ENCODE measurements at regions not wholly inside any gene's neighbourhood (a gene's known extent, or its start where the extent isn't known, plus 50 kb on each side); places are given as distances from the start of the nearest gene placed in this dataset.
"Not testable (repeated sequence)": the region's sequence is repeated elsewhere in the genome, so short reads cannot be mapped to it uniquely, and the experiment has no call there.

DNA sequence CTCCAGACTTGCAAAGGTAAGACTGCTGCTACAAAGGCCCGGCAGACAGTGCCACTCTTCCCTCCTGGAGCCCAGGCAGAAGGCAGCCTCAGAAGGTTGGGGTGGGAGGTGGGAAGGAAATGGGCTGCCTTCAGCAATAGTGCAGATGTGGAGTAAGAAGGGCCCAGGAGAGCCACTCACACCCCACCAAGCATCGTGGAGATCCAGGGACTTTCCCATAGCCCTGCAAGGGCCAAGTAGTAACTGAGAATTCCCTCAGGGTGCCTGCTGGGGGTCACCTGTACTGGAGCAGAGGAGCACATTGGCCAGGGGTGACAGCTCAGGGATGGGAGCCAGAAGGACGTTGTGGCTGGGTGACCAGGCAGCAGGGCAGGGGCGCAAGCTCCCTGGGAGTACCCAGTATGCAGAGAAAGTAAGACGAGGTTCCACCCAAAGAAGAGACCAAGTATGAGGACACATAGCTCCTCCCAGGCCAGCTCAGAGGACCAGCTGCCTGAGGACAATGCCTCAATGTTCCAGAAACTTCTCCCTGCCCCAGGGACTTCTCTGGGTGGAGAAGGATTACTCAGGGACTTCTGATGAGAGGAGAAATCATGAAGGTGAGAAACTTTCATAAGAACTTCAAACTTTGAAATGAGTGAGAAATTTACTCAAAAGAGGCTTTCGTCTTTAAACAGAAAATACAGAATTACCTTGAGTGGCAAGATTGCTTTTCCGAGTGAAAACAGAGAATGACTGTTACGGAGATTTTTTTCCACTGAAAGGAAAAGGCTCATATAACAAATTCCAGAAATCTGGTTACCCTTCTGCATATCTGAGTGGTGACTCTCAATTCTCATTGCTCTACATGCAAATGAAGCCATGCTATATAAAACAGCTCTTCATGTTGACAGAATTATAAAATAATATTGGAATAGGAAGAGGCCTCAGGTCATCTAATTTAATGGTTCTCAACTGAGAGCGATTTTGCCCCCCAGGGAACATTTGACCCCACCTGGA is 87.9 kb upstream of the TRIO start:
- in situ Hi-C loops (cut with HindIII; ENCODE audit: low sequenced_read_pairs), result loop anchor here (5.0 kb wide), 2 partner anchors 47 to 63 kb away; no protein-coding TSS in a partner anchor

DNA sequence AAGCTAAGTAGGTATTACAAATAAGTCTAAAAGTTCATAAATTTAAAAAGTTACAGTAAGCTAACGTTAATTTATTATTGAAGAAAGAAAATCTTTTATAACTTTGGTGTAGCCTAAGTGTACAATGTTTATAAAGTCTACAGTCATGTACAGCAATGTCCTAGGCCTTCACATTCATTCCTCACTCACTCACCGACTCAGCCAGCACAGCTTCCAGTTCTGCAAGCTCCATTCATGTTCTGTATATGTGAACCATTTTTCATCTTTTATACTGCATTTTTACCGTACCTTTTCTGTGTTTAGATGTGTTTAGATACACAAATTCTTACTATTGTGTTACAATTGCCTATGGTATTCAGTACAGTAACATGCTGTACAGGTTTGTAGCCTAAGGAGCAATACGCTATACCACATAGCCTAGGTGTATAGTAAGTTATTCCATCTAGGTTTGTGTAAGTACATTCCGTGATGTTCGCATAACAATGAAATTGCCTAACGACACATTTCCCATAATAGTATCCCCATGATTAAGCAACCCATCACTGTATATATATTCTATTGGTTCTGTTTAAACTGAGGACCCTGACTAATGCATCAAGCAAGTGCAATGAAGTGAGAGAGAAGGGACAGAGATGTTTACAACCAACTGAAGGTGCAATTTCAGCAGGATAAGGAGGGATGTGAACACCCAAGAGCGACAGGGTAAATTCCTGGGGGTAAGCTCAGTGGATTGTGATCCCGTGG is 88.9 kb upstream of the TRIO start:
- in situ Hi-C loops (cut with HindIII; ENCODE audit: low sequenced_read_pairs), result no loop called here

DNA sequence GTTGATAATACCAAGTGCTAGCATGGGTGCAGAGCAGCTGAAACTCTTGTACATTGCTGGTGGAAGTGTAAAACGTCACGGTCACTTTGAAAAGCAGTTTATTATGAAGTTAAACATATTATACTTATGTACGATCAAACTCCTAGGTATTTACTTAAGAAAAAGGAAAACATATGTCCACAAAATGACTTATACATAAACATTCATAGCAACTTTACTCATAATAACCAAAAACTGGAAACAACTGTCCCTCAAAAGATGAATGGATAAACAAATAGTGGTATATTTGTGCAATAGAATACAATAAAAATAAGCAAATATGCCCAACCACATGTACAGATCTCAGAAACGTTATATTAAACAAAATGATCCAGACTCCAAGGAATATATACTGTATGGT is 92.3 kb upstream of the TRIO start:
- in situ Hi-C loops (cut with HindIII; ENCODE audit: low sequenced_read_pairs), result no loop called here

DNA sequence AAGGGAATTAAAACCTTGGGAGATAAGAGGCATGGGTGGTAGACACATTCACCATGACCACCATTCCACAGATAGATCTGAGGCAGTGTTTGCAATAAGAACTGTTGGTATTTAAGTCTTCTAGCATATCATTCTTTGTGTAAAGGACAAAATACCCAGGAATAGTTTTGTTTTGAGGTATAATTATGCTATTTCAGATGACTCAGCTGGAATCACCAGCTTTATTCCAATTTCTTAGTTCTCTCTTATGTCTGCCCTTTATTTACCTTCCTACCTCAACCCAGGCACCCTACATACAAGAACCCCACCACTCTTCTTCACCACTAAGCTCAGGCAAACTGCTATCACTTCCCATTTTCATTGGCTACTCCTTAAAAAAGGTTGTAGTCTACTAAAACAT is 94.7 kb upstream of the TRIO start:
- in situ Hi-C loops (cut with HindIII; ENCODE audit: low sequenced_read_pairs), result no loop called here

DNA sequence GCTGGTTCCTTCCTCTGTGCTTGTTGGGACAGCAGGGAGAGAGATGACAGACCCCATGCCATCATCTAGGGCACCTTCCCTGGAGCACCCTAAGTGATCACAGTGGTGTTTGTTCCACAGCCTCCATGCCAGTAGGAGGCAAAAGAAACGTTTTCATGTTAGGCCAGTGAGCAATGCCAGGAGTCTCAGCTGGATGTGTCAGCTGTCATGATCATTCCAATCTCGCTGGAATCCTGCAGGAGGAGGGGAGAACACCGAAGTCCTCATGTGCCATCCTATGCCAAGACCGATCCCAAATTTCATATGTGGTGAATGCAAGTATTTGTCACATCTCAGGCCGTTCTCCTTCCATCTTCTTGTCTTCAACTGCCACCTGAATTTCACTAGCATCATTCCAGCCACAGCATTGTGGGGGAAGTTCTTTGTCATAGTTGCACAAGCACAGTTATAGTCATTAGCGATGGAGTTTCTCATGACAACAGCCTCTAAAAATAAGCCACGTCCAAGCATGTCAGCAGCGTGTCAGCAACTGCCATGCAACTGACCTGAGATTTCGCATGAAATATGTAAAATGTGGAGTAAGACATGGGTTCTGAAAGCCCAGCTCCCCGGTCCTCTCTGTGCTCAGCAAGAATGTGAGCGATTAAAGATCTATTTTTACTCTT is 97.2 kb upstream of the DNAH5 start:
- in situ Hi-C loops (cut with HindIII; ENCODE audit: low sequenced_read_pairs), result no loop called here

DNA sequence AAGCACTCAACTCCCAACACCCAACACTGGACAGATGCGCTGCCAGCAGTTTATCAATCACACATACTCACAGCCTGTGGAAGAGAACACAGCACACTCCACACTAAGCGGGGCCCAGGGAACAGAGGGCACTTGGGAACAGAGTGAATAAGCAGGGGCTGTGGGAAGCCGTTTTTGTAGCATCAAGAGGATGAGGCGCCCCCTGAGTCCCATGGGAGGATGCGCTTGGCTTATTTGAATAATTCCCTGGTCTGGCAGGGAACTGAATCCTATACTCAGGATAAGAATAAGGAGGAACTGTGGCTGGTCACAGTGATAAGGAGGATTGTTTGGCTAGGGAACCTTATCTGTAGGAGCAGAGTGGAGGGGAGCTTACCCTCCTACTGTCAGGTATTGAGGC is 96.1 kb upstream of the DNAH5 start:
- in situ Hi-C loops (cut with HindIII; ENCODE audit: low sequenced_read_pairs), result no loop called here

DNA sequence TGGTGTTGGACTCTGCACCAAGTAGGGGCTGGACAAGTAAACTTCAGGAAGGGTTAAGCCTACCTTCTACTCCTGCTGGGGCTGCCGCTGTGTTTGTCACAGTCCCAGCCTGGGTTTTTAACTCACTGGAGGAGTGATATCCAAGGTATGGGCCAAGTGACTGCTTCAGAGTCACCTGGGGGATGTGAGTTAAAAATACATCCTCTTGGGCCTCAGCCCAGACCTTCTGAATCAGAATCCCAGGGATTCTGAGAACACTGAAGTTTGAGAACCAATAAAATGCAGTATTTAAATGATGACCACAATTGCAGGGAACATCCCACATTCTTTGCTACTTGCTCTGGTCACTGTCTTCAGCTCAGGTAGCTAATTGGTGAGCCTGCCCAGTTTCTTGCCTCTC is 95.1 kb upstream of the DNAH5 start:
- in situ Hi-C loops (cut with HindIII; ENCODE audit: low sequenced_read_pairs), result no loop called here

- in situ Hi-C loops (cut with HindIII; ENCODE audit: low sequenced_read_pairs), result no loop called here
Measured at GRCh38 chr5:14039063-14039462, 94.6 kb upstream of the DNAH5 start.

DNA sequence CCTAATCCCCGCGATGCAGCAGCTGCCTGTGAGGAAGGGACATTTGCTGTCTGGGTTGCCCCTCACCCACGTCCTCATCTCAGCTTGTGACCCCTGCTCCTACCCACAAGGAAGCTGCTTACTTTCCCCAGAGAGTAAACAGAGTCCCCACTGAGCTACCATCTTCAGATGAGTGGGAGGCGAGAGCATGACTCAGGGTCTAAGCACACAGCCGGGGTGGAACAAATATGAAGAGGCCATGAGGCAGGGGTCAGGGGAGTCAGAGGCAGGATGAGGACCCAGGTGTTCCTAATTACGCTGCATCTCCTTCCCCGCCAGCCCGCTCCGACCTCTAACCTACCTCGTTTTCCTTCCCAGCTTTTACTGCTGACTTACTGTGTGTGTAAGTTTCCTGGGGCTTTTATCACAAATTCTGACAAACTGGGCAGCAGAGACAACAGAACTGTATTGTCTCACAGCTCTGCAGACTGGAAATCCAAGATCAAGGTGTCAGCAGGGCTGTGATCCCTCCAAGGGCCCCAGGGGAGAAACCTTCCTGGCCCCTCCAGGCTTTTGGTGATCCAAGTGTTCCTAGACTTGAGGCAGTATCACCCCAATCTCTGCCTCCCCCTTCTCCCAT is 94.0 kb upstream of the DNAH5 start:
- in situ Hi-C loops (cut with HindIII; ENCODE audit: low sequenced_read_pairs), result no loop called here

- in situ Hi-C loops (cut with HindIII; ENCODE audit: low sequenced_read_pairs), result no loop called here
Measured at GRCh38 chr5:14036947-14037346, 92.5 kb upstream of the DNAH5 start.

GRCh38 chr5:14036514-14036913 is 92.0 kb upstream of the DNAH5 start:
- in situ Hi-C loops (cut with HindIII; ENCODE audit: low sequenced_read_pairs), result no loop called here

DNA sequence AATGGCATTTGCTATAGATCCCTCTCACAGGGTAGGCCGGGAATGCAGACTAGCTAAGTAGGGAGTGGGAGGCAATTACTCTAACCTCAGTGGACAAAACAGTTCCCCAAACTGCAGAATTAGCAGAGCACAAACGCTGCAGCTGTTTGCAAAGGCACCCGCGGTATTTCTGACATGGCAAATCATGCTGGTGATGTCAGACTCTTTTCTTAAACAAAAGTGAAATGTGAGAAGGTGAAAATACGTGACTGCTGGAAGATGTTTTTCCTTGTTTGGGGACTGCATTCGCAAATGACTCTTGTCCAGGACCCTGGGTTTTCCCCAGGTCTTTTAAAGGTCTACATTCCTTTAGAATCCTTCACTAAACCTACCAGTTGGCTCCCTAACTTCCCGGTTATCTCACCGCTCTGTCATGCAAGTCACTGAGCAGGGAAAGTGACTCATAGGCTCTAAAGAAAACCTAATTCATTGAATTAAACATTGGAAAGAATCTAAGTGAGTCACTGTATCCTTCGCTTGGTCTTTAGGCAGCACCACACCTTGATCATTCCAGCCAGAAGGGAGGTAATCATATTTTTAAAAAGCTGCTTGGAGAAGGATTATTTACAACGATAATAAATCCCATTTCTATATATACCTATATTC is 91.5 kb upstream of the DNAH5 start:
- in situ Hi-C loops (cut with HindIII; ENCODE audit: low sequenced_read_pairs), result no loop called here

DNA sequence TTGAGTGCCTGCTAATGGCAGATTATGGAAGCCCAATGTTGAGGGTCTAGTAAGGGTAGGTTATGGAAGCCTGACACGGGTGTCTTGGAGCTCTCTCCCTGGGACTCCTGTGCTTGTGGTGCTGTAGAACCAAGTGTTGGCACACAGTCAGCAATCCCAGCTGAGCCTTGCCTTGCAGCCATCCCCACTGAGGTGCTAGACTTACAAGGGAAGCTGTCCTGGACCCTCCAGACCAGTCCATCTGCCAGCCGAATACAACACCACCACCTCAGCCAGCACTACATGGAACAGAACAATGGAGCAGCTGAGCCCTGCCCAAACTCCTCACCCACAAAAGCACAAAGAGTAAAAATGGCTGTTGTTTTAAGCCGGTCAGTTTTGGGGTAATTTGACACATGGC is 90.5 kb upstream of the DNAH5 start:
- in situ Hi-C loops (cut with HindIII; ENCODE audit: low sequenced_read_pairs), result no loop called here

DNA sequence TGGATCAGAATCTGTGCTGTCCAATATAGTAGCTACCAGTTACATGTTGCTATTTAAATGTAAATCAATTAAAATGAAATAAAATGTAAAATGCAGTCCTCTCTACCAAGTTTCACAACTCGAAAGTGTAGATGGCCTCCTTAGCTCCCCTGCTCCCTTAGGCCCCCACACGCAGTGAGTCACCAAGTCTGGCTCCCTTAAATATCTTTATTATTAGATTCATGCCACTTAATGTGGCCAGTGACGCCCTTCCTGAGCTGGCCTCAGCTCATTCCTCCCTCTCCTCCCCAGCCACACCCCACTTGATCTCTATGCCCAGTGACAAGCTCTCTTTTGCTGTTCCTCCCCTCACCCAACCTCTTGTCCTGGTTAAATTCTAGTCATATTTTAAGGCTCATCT is 88.4 kb upstream of the DNAH5 start:
- in situ Hi-C loops (cut with HindIII; ENCODE audit: low sequenced_read_pairs), result no loop called here

- in situ Hi-C loops (cut with HindIII; ENCODE audit: low sequenced_read_pairs), result no loop called here
Measured at GRCh38 chr5:14028938-14029584, 84.6 kb upstream of the DNAH5 start.

DNA sequence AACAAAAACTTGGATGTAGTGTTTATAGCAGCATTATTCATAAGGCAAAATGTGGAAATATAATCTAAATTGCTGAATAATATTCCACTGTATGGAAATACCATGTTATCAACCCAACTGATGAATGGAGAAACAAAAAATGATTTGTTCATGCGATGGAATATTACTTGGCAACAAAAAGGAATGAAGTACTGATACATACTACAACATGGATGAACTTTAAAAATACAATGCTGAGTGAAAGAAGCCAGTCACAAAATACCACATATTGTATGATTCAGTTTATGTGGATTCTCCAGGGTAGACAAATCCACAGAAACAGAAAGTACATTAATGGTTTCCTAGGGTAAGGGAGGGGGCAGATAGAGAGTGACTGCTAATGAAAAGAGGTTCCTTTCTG is 83.7 kb upstream of the DNAH5 start:
- in situ Hi-C loops (cut with HindIII; ENCODE audit: low sequenced_read_pairs), result no loop called here

GRCh38 chr5:14025569-14026286 is 81.2 kb upstream of the DNAH5 start:
- in situ Hi-C loops (cut with HindIII; ENCODE audit: low sequenced_read_pairs), result no loop called here

DNA sequence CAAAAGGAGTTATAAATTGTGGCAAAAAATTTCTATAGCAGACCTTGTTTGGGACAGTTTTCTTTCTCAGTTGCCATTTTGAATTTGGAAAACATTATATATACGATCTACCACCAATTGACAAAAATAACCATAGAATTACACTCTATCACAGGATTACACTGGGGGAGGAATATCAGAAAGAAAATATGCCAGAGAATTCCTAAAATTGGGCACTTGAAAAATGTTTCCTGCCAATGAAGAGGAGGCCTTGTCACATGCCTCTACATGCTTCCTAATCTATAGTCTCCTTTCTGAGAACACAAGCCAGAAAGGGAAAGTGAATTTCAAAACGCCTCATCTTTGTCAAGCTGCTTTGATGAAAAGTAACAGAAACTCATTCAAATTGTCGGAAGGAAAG is 78.5 kb upstream of the DNAH5 start:
- in situ Hi-C loops (cut with HindIII; ENCODE audit: low sequenced_read_pairs), result no loop called here

- in situ Hi-C loops (cut with HindIII; ENCODE audit: low sequenced_read_pairs), result not testable (repeated sequence)
Measured at GRCh38 chr5:14020944-14021343, 76.5 kb upstream of the DNAH5 start.
